ENCODE measurements at regions not wholly inside any gene's neighbourhood (a gene's known extent, or its start where the extent isn't known, plus 50 kb on each side); places are given as distances from the start of the nearest gene placed in this dataset.

- TF ChIP-seq POLR2A (IDR thresholded peaks at IDR 0.05; ENCODE audit: extremely low read depth, insufficient read length) = no peak
- TF ChIP-seq CTCF (IDR thresholded peaks at IDR 0.05; ENCODE audit: low read depth, low read length) = peak; percentile 21
These were observed 1128.7 kb downstream of the AMY1C start for GRCh38 chr1:104878203-104878909.
